K562 (cell line): ENCODE measurements at regions not wholly inside any gene's neighbourhood (a gene's known extent, or its start where the extent isn't known, plus 50 kb on each side); places are given as distances from the start of the nearest gene placed in this dataset.

Source experiments
- ARID2 ChIP-seq: fragments of 450-650 bp; IDR thresholded peaks from 2 replicates; pipeline ENCODE4 v1.6.1; 2017; ENCODE audit warnings: antibody characterized with exemption, mild to moderate bottlenecking
- CBX3 ChIP-seq, 2 experiments: IDR thresholded peaks; 1 replicate in 1 of 2; 2 replicates in 1 of 2; pipeline ENCODE4 v1.6.1; 2012; ENCODE audit warnings: inconsistent platforms in 2 of 2, low read length in 2 of 2, borderline replicate concordance in 1 of 2, control low read depth in 1 of 2
- CREB1 ChIP-seq, 2 experiments: sonication (generic) in 1 of 2; formaldehyde crosslinking in 1 of 2; IDR thresholded peaks; 2 replicates each; pipeline versions ENCODE4 v1.6.1 to v1.8.0; 2012 to 2022; ENCODE audit warnings: inconsistent platforms in 1 of 2, mild to moderate bottlenecking in 1 of 2, missing genetic modification reagents in 1 of 2, moderate library complexity in 1 of 2
- EP400 ChIP-seq: fragments of 450-650 bp; IDR thresholded peaks from 2 replicates; pipeline ENCODE4 v1.6.1; 2017; ENCODE audit warnings: antibody characterized with exemption, mild to moderate bottlenecking, moderate library complexity
- MYNN ChIP-seq, 2 experiments: sonication (generic); formaldehyde crosslinking in 1 of 2; IDR thresholded peaks; 2 replicates each; pipeline versions ENCODE4 v1.5.0 to v1.6.1; 2016 to 2020; ENCODE audit warnings: antibody characterized with exemption in 1 of 2, missing genetic modification reagents in 1 of 2
- NFATC3 ChIP-seq: fragments of 450-650 bp; IDR thresholded peaks from 2 replicates; pipeline ENCODE4 v1.6.1; 2017; ENCODE audit warnings: mild to moderate bottlenecking
- NR4A1 ChIP-seq, 2 experiments: fragments of 250-450 bp in 1 of 2; fragments of 450-650 bp in 1 of 2; sonication (Bioruptor Pico) in 1 of 2; IDR thresholded peaks; 2 replicates each; pipeline versions ENCODE4 v1.4.0 to v1.6.1; 2016 to 2020; ENCODE audit warnings: mild to moderate bottlenecking in 2 of 2, missing compliant biosample characterization in 1 of 2, missing genetic modification characterization in 1 of 2, moderate library complexity in 1 of 2
- PHF21A ChIP-seq: fragments of 450-650 bp; IDR thresholded peaks from 2 replicates; pipeline ENCODE4 v1.6.1; 2017; ENCODE audit warnings: low read depth, borderline replicate concordance
- POU5F1 ChIP-seq: fragments of 150-350 bp; IDR thresholded peaks from 2 replicates; pipeline ENCODE4 v1.6.1; 2014; ENCODE audit warnings: borderline replicate concordance, low read length, low read depth, mild to moderate bottlenecking; ENCODE audit not compliant: partially characterized antibody
- SIX5 ChIP-seq, 2 experiments: IDR thresholded peaks; 2 replicates each; pipeline ENCODE4 v1.6.1; 2011; ENCODE audit warnings: low read length in 2 of 2, borderline replicate concordance in 1 of 2, low read depth in 1 of 2, mild to moderate bottlenecking in 1 of 2, moderate library complexity in 1 of 2; ENCODE audit not compliant: insufficient read depth in 1 of 2
- SMARCA5 ChIP-seq: fragments of 450-650 bp; IDR thresholded peaks from 2 replicates; pipeline ENCODE4 v1.6.1; 2016
- TRIM24 ChIP-seq, 2 experiments: fragments of 450-650 bp; IDR thresholded peaks; 2 replicates each; pipeline ENCODE4 v1.6.1; 2016
- ZBTB1 ChIP-seq: sonication (generic); formaldehyde crosslinking; IDR thresholded peaks from 2 replicates; pipeline ENCODE4 v1.8.1; 2023; ENCODE audit warnings: missing genetic modification reagents, low read depth, mild to moderate bottlenecking, borderline replicate concordance
- ZBTB7A ChIP-seq: IDR thresholded peaks from 2 replicates; pipeline ENCODE4 v1.6.1; 2011; ENCODE audit warnings: low read depth, mild to moderate bottlenecking, low read length, moderate library complexity, borderline replicate concordance; ENCODE audit not compliant: control insufficient read depth
- ZC3H11A ChIP-seq: IDR thresholded peaks from 2 replicates; pipeline ENCODE4 v1.6.1; 2012; ENCODE audit warnings: low read depth, low read length, improper control_type of control experiment
- ZNF311 ChIP-seq: fragments of 250-450 bp; sonication (Bioruptor Pico); IDR thresholded peaks from 2 replicates; pipeline ENCODE4 v1.4.0; 2020; ENCODE audit warnings: mild to moderate bottlenecking, moderate library complexity
- TF ChIP-seq, protein P1 (sequence below): IDR thresholded peaks from 2 replicates; pipeline ENCODE4 v1.6.1; 2014; ENCODE audit warnings: antibody characterized with exemption
- TF ChIP-seq, protein P2 (sequence below): fragments of 250-450 bp; sonication (Bioruptor Pico); IDR thresholded peaks from 2 replicates; pipeline ENCODE4 v1.8.0; 2022; ENCODE audit warnings: moderate library complexity, mild to moderate bottlenecking, inconsistent platforms
- TF ChIP-seq, protein P3 (sequence below): sonication (generic); formaldehyde crosslinking; IDR thresholded peaks from 2 replicates; pipeline ENCODE4 v1.5.0; 2020; ENCODE audit warnings: missing genetic modification reagents
- TF ChIP-seq, protein P4 (sequence below): fragments of 450-650 bp; IDR thresholded peaks from 2 replicates; pipeline ENCODE4 v1.6.1; 2016; ENCODE audit warnings: borderline replicate concordance

DNA sequence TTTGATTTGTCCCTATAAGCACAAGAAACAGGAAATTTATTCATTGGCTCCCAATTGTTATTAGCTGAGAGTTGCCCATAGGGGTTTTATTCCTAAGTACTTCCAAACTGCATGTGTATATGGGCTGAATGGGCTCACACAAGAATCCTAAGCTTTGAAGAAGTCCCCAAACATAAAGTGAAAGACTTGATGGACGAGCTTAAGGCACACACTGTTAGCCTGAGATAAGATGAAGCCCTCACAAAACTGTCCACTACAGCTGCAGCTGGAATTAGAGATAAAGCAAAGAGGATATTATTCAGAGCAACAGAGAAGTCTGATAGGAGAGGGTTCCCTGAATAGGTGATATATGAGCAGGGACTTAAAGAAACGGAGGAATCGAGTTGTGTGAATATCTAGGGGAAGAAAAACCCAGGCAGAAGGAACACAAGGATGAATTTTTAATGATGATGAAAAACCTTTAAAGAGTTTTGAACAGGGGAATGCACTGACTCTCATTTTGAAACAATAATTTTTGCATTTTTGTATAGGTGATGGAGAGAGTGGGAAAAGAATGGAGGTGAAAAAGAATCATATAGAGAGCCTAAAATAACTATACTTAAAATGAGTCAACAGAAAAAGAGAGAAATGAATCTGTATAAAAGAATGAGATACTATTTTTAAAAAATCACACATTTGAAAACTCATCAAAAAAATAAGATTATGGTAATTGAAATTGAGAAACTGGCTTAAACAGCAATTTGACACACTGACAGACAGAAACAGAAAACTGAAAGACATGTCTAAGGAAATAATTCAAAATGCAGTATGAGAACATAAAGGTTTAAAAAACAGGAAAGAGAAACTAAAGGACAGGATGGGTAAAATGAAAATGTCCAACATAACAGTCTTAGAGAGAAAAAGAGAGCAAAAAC lies 133.6 kb upstream of the POGK start (continued):
- TF ChIP-seq SIX5 (IDR thresholded peaks at IDR 0.05; ENCODE audit: borderline replicate concordance in 1 of 2, insufficient read depth in 1 of 2, low read depth in 1 of 2, low read length in 2 of 2) (no peak), TRIM24 (IDR thresholded peaks at IDR 0.05) (peak; percentile 99), NFATC3 (peak; percentile 63; the same call in 1 of the 2 replicates), POU5F1 (no peak), CREB1 (IDR thresholded peaks at IDR 0.05) (peak; percentile 87), CREB1 (CRISPR knock-in tag; IDR thresholded peaks at IDR 0.05) (no peak), ZBTB1 (CRISPR knock-in tag) (no peak), ZNF311 (CRISPR knock-in tag) (peak; percentile 66; the same call in 1 of the 2 replicates), EP400 (peak; percentile 51), CBX3 (IDR thresholded peaks at IDR 0.05; ENCODE audit: borderline replicate concordance in 1 of 2, low read length in 2 of 2) (peak in 1 of 2 experiments; percentile 98; a peak in 2 of 3 replicates), ARID2 (0 out of 2 replicates have a peak, but pooled peaks have one; percentile 7), ZBTB7A (no peak), NR4A1 (CRISPR knock-in tag; IDR thresholded peaks at IDR 0.05) (no peak), NR4A1 (tag; IDR thresholded peaks at IDR 0.05) (peak; percentile 91), MYNN (IDR thresholded peaks at IDR 0.05) (peak; percentile 91), MYNN (CRISPR knock-in tag; IDR thresholded peaks at IDR 0.05) (no peak), PHF21A (0 out of 2 replicates have a peak, but pooled peaks have one; percentile 49), SMARCA5 (peak; percentile 31; the same call in 1 of the 2 replicates), ZC3H11A (no peak)
- TF ChIP-seq, protein P1, sequence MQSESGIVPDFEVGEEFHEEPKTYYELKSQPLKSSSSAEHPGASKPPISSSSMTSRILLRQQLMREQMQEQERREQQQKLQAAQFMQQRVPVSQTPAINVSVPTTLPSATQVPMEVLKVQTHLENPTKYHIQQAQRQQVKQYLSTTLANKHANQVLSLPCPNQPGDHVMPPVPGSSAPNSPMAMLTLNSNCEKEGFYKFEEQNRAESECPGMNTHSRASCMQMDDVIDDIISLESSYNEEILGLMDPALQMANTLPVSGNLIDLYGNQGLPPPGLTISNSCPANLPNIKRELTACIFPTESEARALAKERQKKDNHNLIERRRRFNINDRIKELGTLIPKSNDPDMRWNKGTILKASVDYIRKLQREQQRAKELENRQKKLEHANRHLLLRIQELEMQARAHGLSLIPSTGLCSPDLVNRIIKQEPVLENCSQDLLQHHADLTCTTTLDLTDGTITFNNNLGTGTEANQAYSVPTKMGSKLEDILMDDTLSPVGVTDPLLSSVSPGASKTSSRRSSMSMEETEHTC = peak; percentile 70; the same call in 1 of the 2 replicates
- TF ChIP-seq, protein P2, sequence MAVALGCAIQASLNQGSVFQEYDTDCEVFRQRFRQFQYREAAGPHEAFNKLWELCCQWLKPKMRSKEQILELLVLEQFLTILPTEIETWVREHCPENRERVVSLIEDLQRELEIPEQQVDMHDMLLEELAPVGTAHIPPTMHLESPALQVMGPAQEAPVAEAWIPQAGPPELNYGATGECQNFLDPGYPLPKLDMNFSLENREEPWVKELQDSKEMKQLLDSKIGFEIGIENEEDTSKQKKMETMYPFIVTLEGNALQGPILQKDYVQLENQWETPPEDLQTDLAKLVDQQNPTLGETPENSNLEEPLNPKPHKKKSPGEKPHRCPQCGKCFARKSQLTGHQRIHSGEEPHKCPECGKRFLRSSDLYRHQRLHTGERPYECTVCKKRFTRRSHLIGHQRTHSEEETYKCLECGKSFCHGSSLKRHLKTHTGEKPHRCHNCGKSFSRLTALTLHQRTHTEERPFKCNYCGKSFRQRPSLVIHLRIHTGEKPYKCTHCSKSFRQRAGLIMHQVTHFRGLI (CRISPR knock-in tag) = 0 out of 2 replicates have a peak, but pooled peaks have one; percentile 6
- TF ChIP-seq, protein P3, sequence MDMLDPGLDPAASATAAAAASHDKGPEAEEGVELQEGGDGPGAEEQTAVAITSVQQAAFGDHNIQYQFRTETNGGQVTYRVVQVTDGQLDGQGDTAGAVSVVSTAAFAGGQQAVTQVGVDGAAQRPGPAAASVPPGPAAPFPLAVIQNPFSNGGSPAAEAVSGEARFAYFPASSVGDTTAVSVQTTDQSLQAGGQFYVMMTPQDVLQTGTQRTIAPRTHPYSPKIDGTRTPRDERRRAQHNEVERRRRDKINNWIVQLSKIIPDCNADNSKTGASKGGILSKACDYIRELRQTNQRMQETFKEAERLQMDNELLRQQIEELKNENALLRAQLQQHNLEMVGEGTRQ (CRISPR knock-in tag) = no peak
- TF ChIP-seq, protein P4, sequence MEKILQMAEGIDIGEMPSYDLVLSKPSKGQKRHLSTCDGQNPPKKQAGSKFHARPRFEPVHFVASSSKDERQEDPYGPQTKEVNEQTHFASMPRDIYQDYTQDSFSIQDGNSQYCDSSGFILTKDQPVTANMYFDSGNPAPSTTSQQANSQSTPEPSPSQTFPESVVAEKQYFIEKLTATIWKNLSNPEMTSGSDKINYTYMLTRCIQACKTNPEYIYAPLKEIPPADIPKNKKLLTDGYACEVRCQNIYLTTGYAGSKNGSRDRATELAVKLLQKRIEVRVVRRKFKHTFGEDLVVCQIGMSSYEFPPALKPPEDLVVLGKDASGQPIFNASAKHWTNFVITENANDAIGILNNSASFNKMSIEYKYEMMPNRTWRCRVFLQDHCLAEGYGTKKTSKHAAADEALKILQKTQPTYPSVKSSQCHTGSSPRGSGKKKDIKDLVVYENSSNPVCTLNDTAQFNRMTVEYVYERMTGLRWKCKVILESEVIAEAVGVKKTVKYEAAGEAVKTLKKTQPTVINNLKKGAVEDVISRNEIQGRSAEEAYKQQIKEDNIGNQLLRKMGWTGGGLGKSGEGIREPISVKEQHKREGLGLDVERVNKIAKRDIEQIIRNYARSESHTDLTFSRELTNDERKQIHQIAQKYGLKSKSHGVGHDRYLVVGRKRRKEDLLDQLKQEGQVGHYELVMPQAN = no peak
